ENCODE measurements at regions not wholly inside any gene's neighbourhood (a gene's known extent, or its start where the extent isn't known, plus 50 kb on each side); places are given as distances from the start of the nearest gene placed in this dataset.
"Not testable (repeated sequence)": the region's sequence is repeated elsewhere in the genome, so short reads cannot be mapped to it uniquely, and the experiment has no call there.

GRCh38 chr1:209173796-209174195, 409.7 kb upstream of the CAMK1G start:
- not testable (repeated sequence) for DNase-seq (ENCODE audit: low read depth)

- no peak for DNase-seq (ENCODE audit: low read depth)
These were observed 406.6 kb upstream of the CAMK1G start for GRCh38 chr1:209176866-209177430.

GRCh38 chr1:209183195-209183594, 400.3 kb upstream of the CAMK1G start:
- DNase-seq (ENCODE audit: low read depth) = no peak

DNA sequence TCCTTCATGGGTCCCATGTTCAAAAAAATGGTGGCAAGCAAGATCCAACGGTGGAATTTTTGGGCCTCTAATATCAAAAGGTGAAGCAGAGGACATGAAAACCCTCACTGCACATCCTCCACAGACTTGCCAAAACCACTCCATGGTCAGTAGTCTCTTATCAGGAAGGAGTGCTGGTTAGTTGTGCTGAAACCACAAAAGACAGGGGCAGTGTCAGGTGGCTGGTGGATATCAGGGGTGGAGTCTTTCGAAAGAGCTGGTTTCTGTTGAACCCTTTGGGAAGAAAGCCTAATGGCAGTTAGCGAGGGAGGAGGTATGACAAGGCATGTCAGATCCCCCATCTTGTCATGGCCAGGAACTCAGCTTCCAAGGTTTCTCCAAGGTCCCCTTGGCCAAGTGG, 395.9 kb upstream of the CAMK1G start:
- no peak for DNase-seq (ENCODE audit: low read depth)

GRCh38 chr1:209190591-209191261, 392.8 kb upstream of the CAMK1G start:
- DNase-seq (ENCODE audit: low read depth) = no peak

DNA sequence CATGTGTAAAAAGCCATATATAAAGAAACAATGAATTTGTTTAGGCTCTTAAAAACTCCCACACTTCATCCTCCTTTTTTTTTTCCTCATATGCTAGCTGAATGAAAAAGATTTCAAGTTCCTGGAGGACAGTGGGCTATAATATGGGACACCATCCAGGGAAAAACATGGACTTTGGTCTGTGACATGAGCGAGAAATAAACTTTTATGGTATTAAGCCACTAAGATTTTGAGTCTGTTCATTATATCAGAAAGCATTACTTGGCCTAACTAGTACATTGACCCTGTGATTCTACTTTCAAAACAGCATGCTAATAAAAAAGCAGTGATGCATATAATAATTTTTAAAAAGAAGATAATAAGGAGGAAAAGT, 392.3 kb upstream of the CAMK1G start:
- DNase-seq (ENCODE audit: low read depth) = no peak

GRCh38 chr1:209196140-209196539, 387.4 kb upstream of the CAMK1G start:
- no peak for DNase-seq (ENCODE audit: low read depth)

DNA sequence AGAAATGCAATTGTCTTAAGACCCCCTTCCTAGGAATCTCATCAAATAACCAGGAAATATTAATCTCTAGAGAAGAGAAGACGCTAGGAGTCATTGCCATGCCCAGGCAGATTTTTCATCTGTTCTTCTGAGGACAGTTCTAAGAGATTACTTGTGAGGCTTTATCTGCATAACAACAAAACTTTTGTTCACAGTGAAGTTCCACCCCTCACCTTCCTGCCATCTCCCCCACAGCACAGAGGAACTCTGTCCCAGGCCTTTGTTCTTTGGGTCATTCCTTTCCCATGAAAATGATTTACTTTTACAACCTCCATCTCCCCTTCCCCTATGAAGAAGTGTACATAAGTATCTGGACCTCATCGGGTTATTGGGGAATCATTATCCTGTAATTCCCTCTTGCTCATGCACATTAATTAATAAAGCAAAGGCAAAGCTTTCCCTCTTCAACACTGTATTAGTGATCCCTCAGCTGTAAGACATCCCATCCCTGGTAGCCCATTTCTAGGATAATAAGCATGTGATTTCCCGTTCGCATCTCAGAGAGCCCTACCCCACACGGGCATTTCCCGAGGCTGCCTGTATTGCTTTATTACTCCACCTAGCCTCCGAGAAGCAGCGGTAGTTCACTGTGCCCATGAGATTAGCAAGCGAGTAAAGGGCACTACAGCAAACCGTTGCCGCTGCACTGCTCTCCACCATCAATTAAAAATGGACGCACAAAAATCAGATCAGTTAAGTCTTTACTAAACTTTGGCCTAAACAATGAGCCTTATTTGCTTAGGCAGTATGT, 384.4 kb upstream of the CAMK1G start:
- DNase-seq (ENCODE audit: low read depth) = no peak

DNA sequence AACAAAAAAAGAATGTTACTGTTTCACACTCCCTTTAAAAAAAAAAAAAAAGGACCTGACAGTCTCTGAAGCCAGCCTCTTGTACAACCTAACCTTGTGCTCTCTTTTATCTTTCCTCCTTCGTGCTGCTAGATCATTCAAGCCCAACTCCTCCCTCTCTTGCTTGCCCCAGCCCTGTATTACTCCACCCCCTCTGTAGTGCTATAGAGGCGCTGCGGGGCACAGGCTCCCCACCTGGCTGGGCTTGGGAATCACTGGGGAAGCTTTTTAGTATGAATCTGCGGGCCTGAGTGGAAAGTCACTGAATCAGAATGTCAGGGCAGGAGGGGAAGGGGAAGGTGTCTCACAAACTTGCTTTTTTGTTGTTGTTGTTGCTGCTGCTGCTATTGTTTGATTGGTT, 383.7 kb upstream of the CAMK1G start:
- no peak for DNase-seq (ENCODE audit: low read depth)

GRCh38 chr1:209202321-209202720, 381.2 kb upstream of the CAMK1G start:
- DNase-seq (ENCODE audit: low read depth) = not testable (repeated sequence)

- DNase-seq (ENCODE audit: low read depth) = no peak
These were observed 380.5 kb upstream of the CAMK1G start for GRCh38 chr1:209202830-209203532.

DNA sequence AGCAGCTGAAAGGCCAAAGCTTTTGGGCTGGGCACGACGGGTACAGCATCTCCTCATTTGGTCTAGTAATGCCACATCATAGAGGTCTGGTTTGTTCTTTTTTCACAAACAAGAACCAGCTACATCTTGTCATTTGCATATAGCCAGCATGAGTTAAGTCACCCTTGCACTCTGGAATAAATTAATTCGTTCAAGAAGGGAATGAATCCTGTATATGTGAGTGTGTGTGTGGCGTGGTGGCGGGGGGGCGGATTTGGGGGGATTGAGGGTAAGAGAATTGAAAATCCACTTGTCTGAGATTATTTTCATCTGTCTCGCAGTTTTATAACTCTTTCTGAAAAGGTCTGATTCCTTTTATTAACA, 380.0 kb upstream of the CAMK1G start:
- DNase-seq (ENCODE audit: low read depth) = no peak

DNA sequence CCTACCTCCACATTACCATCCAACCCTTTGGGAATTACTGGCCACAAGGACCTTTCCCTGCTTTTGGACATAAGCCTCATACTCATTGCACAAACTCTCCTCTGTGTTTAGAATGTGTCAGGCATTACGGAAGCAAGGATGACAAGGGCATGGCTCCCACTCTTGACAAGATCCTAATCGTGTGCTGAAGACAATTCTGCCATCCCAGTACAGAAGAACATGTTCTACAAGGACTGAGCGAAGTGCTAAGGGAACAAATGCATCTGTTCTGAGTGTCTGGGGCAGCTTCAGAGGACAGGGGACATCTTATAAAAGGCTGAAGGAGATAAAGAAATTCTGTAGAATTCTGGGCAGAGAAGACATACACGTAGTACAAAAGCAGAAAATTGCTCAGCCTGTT, 378.5 kb upstream of the CAMK1G start:
- no peak for DNase-seq (ENCODE audit: low read depth)

DNA sequence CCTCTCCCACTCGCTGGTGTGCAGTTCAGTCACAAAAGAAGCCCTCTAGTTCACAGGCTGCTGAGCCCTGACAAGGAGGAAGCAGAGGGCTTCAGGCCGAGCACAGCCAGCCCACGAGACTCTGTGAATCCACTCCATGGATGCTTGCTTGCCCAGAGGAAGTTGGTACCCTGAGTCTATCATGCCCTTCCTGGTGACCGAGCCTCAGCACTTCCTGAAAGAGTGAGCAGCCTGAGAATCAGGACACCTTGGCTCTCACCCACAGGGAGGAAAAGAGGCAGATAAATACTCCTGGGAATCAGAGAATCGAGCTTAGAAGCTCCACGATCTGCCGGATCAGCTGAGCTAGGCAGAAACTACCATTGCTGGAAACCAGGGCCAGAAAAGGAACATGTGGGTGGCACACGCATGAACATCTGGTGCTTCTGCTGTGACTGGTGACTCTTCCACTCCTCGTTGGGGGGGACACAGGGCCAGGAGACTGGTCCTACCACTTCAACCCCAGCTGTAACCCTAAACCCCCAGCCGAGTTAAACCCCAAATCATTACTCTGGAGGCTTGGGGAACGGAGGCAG, 376.3 kb upstream of the CAMK1G start:
- DNase-seq (ENCODE audit: low read depth) = no peak

GRCh38 chr1:209207701-209208286, 375.7 kb upstream of the CAMK1G start:
- no peak for DNase-seq (ENCODE audit: low read depth)

- DNase-seq (ENCODE audit: low read depth) = no peak
These were observed 374.9 kb upstream of the CAMK1G start for GRCh38 chr1:209208648-209209047.

DNA sequence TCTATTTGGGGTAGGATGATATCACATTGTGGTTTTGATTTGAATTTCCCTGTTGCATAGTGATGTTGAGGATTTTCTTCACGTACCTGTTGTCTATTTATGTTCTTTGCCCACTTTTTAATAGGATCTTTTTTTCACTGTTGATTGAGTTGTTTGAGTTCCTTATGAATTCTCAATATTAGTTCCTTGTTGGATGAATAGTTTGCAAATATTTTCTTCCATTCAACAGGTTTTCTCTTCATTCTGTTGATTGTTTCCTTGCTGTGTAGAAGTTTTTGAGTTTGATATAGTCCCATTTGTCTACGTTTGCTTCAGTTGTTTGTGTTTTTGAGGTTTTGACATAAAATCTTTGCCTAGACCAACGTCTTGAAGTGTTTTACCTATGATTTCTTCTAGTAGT, 369.5 kb upstream of the CAMK1G start:
- no peak for DNase-seq (ENCODE audit: low read depth)

- DNase-seq (ENCODE audit: low read depth) = no peak
These were observed 367.7 kb upstream of the CAMK1G start for GRCh38 chr1:209215826-209216225.

- no peak for DNase-seq (ENCODE audit: low read depth)
These were observed 365.4 kb upstream of the CAMK1G start for GRCh38 chr1:209218113-209218512.

DNA sequence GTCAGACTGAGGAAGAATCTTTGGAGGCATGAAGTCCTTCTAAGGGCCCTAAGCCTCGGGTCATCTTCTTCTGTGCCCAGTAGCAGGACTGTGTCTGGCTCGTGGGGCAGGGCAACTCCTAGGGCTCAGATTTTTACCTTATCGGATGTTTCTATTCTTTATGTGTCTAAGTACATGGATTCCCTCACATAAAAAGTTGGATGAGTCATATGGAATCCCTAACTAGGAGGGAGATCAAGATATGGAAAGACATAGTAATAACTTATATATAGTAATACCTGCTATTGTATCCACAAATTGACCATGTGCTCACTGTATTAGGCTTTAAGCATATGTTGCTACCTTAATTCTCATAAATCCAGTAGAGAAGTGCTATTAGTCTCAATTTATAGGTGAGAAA, 364.5 kb upstream of the CAMK1G start:
- DNase-seq (ENCODE audit: low read depth) = no peak

- no peak for DNase-seq (ENCODE audit: low read depth)
These were observed 363.6 kb upstream of the CAMK1G start for GRCh38 chr1:209219791-209220524.
